Naive B cell (primary cell): ENCODE measurements at regions not wholly inside any gene's neighbourhood (a gene's known extent, or its start where the extent isn't known, plus 50 kb on each side); places are given as distances from the start of the nearest gene placed in this dataset.

Experiments
- ATAC-seq, 2 donors: fragments of 150-1000 bp; cut with Tn5 transposase; 2 replicates each; pipeline ENCODE4 v1.10.0; 2021; ENCODE audit warnings: low read depth in 2 of 2, mild to moderate bottlenecking in 2 of 2, moderate library complexity in 2 of 2
- DNase-seq: peaks from one replicate; pipeline ENCODE4 v3.0.0; 2022
- H3K27ac Mint-ChIP-seq, 6 donors: one replicate each; pipeline ENCODE4 v1.8.0; 2020 to 2022; ENCODE audit warnings: mild to moderate bottlenecking in 6 of 6, mixed read lengths in 6 of 6, moderate library complexity in 5 of 6, inconsistent platforms in 2 of 6
- H3K27me3 Mint-ChIP-seq, 3 donors: one replicate each; pipeline ENCODE4 v1.8.0; 2021 to 2022; ENCODE audit warnings: mixed read lengths in 3 of 3, mild to moderate bottlenecking in 1 of 3
- H3K36me3 Mint-ChIP-seq, 2 donors: one replicate each; pipeline ENCODE4 v1.8.0; 2020 to 2022; ENCODE audit warnings: mixed read lengths in 2 of 2, inconsistent platforms in 1 of 2, mild to moderate bottlenecking in 1 of 2
- H3K4me1 Mint-ChIP-seq, 3 donors: one replicate each; pipeline ENCODE4 v1.8.0; 2020 to 2022; ENCODE audit warnings: mixed read lengths in 3 of 3, inconsistent platforms in 1 of 3, mild to moderate bottlenecking in 1 of 3, moderate library complexity in 1 of 3
- H3K4me3 Mint-ChIP-seq, 8 donors: one replicate each; pipeline ENCODE4 v1.8.0; 2020 to 2022; ENCODE audit warnings: mild to moderate bottlenecking in 8 of 8, mixed read lengths in 8 of 8, moderate library complexity in 8 of 8, inconsistent platforms in 2 of 8
- H3K9me3 Mint-ChIP-seq, 7 donors: one replicate each; pipeline ENCODE4 v1.8.0; 2020 to 2022; ENCODE audit warnings: mixed read lengths in 7 of 7, mild to moderate bottlenecking in 5 of 7, inconsistent platforms in 2 of 7, moderate library complexity in 1 of 7

GRCh38 chr3:148026009-148026588 lies 616.9 kb downstream of the ZIC1 start:
- H3K4me1 Mint-ChIP-seq: no peaks in the 10 kb centered on the region
- no peaks in the 10 kb centered on the region for H3K36me3 Mint-ChIP-seq
- H3K9me3 Mint-ChIP-seq: peaks cover 0 to 10% (median 1%) of the 10 kb centered on the region in 7 donors
- DNase-seq: no peak
- no peak overlapping the region for H3K4me3 Mint-ChIP-seq
- ATAC-seq: no peak
- no peak overlapping the region for H3K27ac Mint-ChIP-seq
- no peaks in the 10 kb centered on the region for H3K27me3 Mint-ChIP-seq

- H3K27me3 Mint-ChIP-seq: no peaks in the 10 kb centered on the region
- H3K4me3 Mint-ChIP-seq: no peak overlapping the region
- peaks cover 0 to 4% (median 0%) of the 10 kb centered on the region in 7 donors for H3K9me3 Mint-ChIP-seq
- H3K27ac Mint-ChIP-seq: no peak overlapping the region
- no peaks in the 10 kb centered on the region for H3K4me1 Mint-ChIP-seq
- no peak for DNase-seq
- ATAC-seq: no peak
- H3K36me3 Mint-ChIP-seq: no peaks in the 10 kb centered on the region
Observed at GRCh38 chr3:148030975-148031374, 621.8 kb downstream of the ZIC1 start.

- no peaks in the 10 kb centered on the region for H3K36me3 Mint-ChIP-seq
- no peak for DNase-seq
- H3K27me3 Mint-ChIP-seq: no peaks in the 10 kb centered on the region
- peaks cover 0 to 3% (median 0%) of the 10 kb centered on the region in 7 donors for H3K9me3 Mint-ChIP-seq
- no peak overlapping the region for H3K27ac Mint-ChIP-seq
- H3K4me3 Mint-ChIP-seq: no peak overlapping the region
- H3K4me1 Mint-ChIP-seq: no peaks in the 10 kb centered on the region
- ATAC-seq: no peak
Observed at GRCh38 chr3:148034353-148034752, 625.2 kb downstream of the ZIC1 start.

- no peaks in the 10 kb centered on the region for H3K27me3 Mint-ChIP-seq
- no peaks in the 10 kb centered on the region for H3K36me3 Mint-ChIP-seq
- peaks cover 0 to 3% (median 0%) of the 10 kb centered on the region in 7 donors for H3K9me3 Mint-ChIP-seq
- H3K27ac Mint-ChIP-seq: no peak overlapping the region
- no peak overlapping the region for H3K4me3 Mint-ChIP-seq
- DNase-seq (no peak), ATAC-seq (no peak)
- H3K4me1 Mint-ChIP-seq: no peaks in the 10 kb centered on the region
Observed at GRCh38 chr3:148036331-148036876, 627.2 kb downstream of the ZIC1 start.

GRCh38 chr3:148042663-148043445 lies 633.7 kb downstream of the ZIC1 start:
- Mint-ChIP-seq H3K4me1 (no peaks in the 10 kb centered on the region), H3K4me3 (no peak overlapping the region), H3K9me3 (peaks cover 0 to 5% (median 0%) of the 10 kb centered on the region in 7 donors), H3K36me3 (no peaks in the 10 kb centered on the region), H3K27me3 (no peaks in the 10 kb centered on the region), H3K27ac (no peak overlapping the region)
- DNase-seq: no peak
- ATAC-seq: no peak

GRCh38 chr3:148044151-148044550 lies 635.0 kb downstream of the ZIC1 start:
- ATAC-seq: no peak
- Mint-ChIP-seq H3K4me3 (no peak overlapping the region), H3K36me3 (no peaks in the 10 kb centered on the region), H3K4me1 (no peaks in the 10 kb centered on the region), H3K27me3 (no peaks in the 10 kb centered on the region), H3K27ac (no peak overlapping the region), H3K9me3 (peaks cover 0 to 10% (median 1%) of the 10 kb centered on the region in 7 donors)
- no peak for DNase-seq

GRCh38 chr3:148054999-148055398 lies 642.7 kb upstream of the AGTR1 start:
- no peaks in the 10 kb centered on the region for H3K36me3 Mint-ChIP-seq
- H3K9me3 Mint-ChIP-seq: no peaks in the 10 kb centered on the region
- DNase-seq (no peak), ATAC-seq (no peak)
- no peak overlapping the region for H3K4me3 Mint-ChIP-seq
- H3K27ac Mint-ChIP-seq: no peak overlapping the region
- H3K4me1 Mint-ChIP-seq: no peaks in the 10 kb centered on the region
- H3K27me3 Mint-ChIP-seq: no peaks in the 10 kb centered on the region

- no peak for DNase-seq
- no peak for ATAC-seq
- no peaks in the 10 kb centered on the region for H3K27me3 Mint-ChIP-seq
- H3K4me3 Mint-ChIP-seq: no peak overlapping the region
- no peaks in the 10 kb centered on the region for H3K4me1 Mint-ChIP-seq
- H3K36me3 Mint-ChIP-seq: no peaks in the 10 kb centered on the region
- H3K9me3 Mint-ChIP-seq: no peaks in the 10 kb centered on the region
- H3K27ac Mint-ChIP-seq: no peak overlapping the region
Observed at GRCh38 chr3:148062590-148062989, 635.1 kb upstream of the AGTR1 start.

GRCh38 chr3:148066802-148067201 lies 630.9 kb upstream of the AGTR1 start:
- no peaks in the 10 kb centered on the region for H3K9me3 Mint-ChIP-seq
- DNase-seq (no peak), ATAC-seq (no peak)
- no peaks in the 10 kb centered on the region for H3K4me1 Mint-ChIP-seq
- no peak overlapping the region for H3K27ac Mint-ChIP-seq
- H3K4me3 Mint-ChIP-seq: no peak overlapping the region
- H3K36me3 Mint-ChIP-seq: no peaks in the 10 kb centered on the region
- no peaks in the 10 kb centered on the region for H3K27me3 Mint-ChIP-seq

- no peaks in the 10 kb centered on the region for H3K36me3 Mint-ChIP-seq
- no peaks in the 10 kb centered on the region for H3K9me3 Mint-ChIP-seq
- ATAC-seq (no peak), DNase-seq (no peak)
- no peaks in the 10 kb centered on the region for H3K27me3 Mint-ChIP-seq
- H3K4me3 Mint-ChIP-seq: no peak overlapping the region
- H3K4me1 Mint-ChIP-seq: no peaks in the 10 kb centered on the region
- H3K27ac Mint-ChIP-seq: no peak overlapping the region
Observed at GRCh38 chr3:148068466-148068865, 629.2 kb upstream of the AGTR1 start.

GRCh38 chr3:148070041-148070440 lies 627.7 kb upstream of the AGTR1 start:
- Mint-ChIP-seq H3K4me3 (no peak overlapping the region), H3K27me3 (no peaks in the 10 kb centered on the region), H3K4me1 (no peaks in the 10 kb centered on the region), H3K27ac (no peak overlapping the region), H3K36me3 (no peaks in the 10 kb centered on the region), H3K9me3 (no peaks in the 10 kb centered on the region)
- DNase-seq (no peak), ATAC-seq (no peak)

- ATAC-seq (no peak), DNase-seq (no peak)
- H3K9me3 Mint-ChIP-seq: no peaks in the 10 kb centered on the region
- no peak overlapping the region for H3K27ac Mint-ChIP-seq
- H3K4me3 Mint-ChIP-seq: no peak overlapping the region
- no peaks in the 10 kb centered on the region for H3K4me1 Mint-ChIP-seq
- H3K27me3 Mint-ChIP-seq: no peaks in the 10 kb centered on the region
- no peaks in the 10 kb centered on the region for H3K36me3 Mint-ChIP-seq
Observed at GRCh38 chr3:148073721-148074456, 623.8 kb upstream of the AGTR1 start.

GRCh38 chr3:148074946-148075345 lies 622.8 kb upstream of the AGTR1 start:
- no peaks in the 10 kb centered on the region for H3K4me1 Mint-ChIP-seq
- DNase-seq (no peak), ATAC-seq (no peak)
- no peak overlapping the region for H3K27ac Mint-ChIP-seq
- H3K4me3 Mint-ChIP-seq: no peak overlapping the region
- H3K36me3 Mint-ChIP-seq: no peaks in the 10 kb centered on the region
- H3K9me3 Mint-ChIP-seq: no peaks in the 10 kb centered on the region
- no peaks in the 10 kb centered on the region for H3K27me3 Mint-ChIP-seq
